K562 (cell line): ENCODE measurements at regions not wholly inside any gene's neighbourhood (a gene's known extent, or its start where the extent isn't known, plus 50 kb on each side); places are given as distances from the start of the nearest gene placed in this dataset.

Experiments
- ATAC-seq: fragments of 200-7000 bp; cut with Tn5 transposase; 3 replicates; pipeline ENCODE4 v1.9.1; 2020; ENCODE audit warnings: moderate library complexity
- BruUV-seq: library from RNA; stranded (reverse); fragments of 400-500 nt; replicated peaks from 2 replicates; lab custom pipeline; 2021; lab: Mats Ljungman, UMichigan
- CTCF ChIA-PET: fragments of 300-600 bp; formaldehyde crosslinking; extraction: SDS; loops from one replicate; lab custom pipeline; 2021; ENCODE audit warnings: low intra/inter-chr PET ratio; lab: Yijun Ruan, JAX
- POLR2A ChIA-PET: fragments of 300-600, 350-650 bp; sonication (Branson Sonifier 250); formaldehyde crosslinking; extraction: SDS; loops from one replicate; lab custom pipeline; 2021; ENCODE audit warnings: antibody characterized with exemption, inconsistent platforms; lab: Yijun Ruan, JAX
- DNase-seq, 4 experiments: peaks; one replicate each; pipeline versions ENCODE4 v3.0.0 to v3.0.0-alpha.2; 2011 to 2018; ENCODE audit warnings: low spot score in 3 of 4, mixed read lengths in 3 of 4; ENCODE audit errors: extremely low read depth in 1 of 4
- FAIRE-seq: peaks from 2 replicates; lab custom pipeline; 2011; peaks lifted over from hg19 to GRCh38; lab: Jason Lieb, UNC
- H2AFZ ChIP-seq: 2 replicates; pipeline ENCODE4 v1.6.0; 2011; ENCODE audit warnings: low read depth, low read length, control low read depth, inconsistent platforms
- H3K27ac ChIP-seq: fragments of 200-600 bp; 3 replicates; pipeline ENCODE4 v1.8.0; 2011; ENCODE audit warnings: low read depth, mild to moderate bottlenecking, control low read depth, inconsistent platforms, low read length, moderate library complexity, mixed read lengths; ENCODE audit errors: extremely low read depth
- H3K27me3 ChIP-seq, 2 experiments: fragments of 300-600 bp in 1 of 2; 2 replicates in 1 of 2; 3 replicates in 1 of 2; pipeline versions ENCODE4 v1.6.0 to v1.8.0; 2011; ENCODE audit warnings: inconsistent platforms in 2 of 2, low read length in 2 of 2, mild to moderate bottlenecking in 1 of 2, mixed read lengths in 1 of 2, moderate library complexity in 1 of 2; ENCODE audit not compliant: control insufficient read depth in 2 of 2, insufficient read depth in 2 of 2
- H3K36me3 ChIP-seq: fragments of 300-600 bp; 3 replicates; pipeline ENCODE4 v1.8.0; 2011; ENCODE audit warnings: mild to moderate bottlenecking, low read length, inconsistent platforms; ENCODE audit not compliant: control insufficient read depth, insufficient read depth
- H3K4me1 ChIP-seq, 2 experiments: fragments of 200-600 bp in 1 of 2; replicated peaks in 1 of 2; 2 replicates in 1 of 2; 3 replicates in 1 of 2; pipeline versions ENCODE4 v1.5.1 to v1.8.0; 2011; ENCODE audit warnings: inconsistent platforms in 2 of 2, low read length in 2 of 2, mild to moderate bottlenecking in 1 of 2, mixed read lengths in 1 of 2, moderate library complexity in 1 of 2; ENCODE audit not compliant: control insufficient read depth in 2 of 2, insufficient read depth in 2 of 2
- H3K4me2 ChIP-seq: 2 replicates; pipeline ENCODE4 v1.6.1; 2011; ENCODE audit warnings: low read length, control low read depth, inconsistent platforms, mixed read lengths; ENCODE audit not compliant: insufficient read depth
- H3K4me3 ChIP-seq: fragments of 200-600 bp; sonication (generic), shearing (Covaris generic); 2 replicates; pipeline ENCODE4 v1.5.1; 2016; ENCODE audit warnings: control low read depth, inconsistent platforms
- H3K79me2 ChIP-seq: fragments of 200-600 bp; 3 replicates; pipeline ENCODE4 v1.8.0; 2011; ENCODE audit warnings: low read length, inconsistent platforms; ENCODE audit not compliant: control insufficient read depth, insufficient read depth
- H3K9ac ChIP-seq, 2 experiments: 2 replicates each; pipeline versions ENCODE4 v1.6.0 to v1.6.1; 2011; ENCODE audit warnings: low read depth in 2 of 2, low read length in 2 of 2, control low read depth in 1 of 2, inconsistent platforms in 1 of 2, mild to moderate bottlenecking in 1 of 2, mixed read lengths in 1 of 2; ENCODE audit not compliant: insufficient read depth in 1 of 2
- H3K9me1 ChIP-seq: one replicate; pipeline ENCODE4 v1.6.0; 2011; ENCODE audit warnings: inconsistent platforms, mild to moderate bottlenecking, low read length, moderate library complexity; ENCODE audit not compliant: control insufficient read depth, insufficient read depth
- H3K9me3 ChIP-seq: replicated peaks from 2 replicates; pipeline ENCODE4 v1.5.1; 2011; ENCODE audit warnings: low read depth, low read length, inconsistent platforms; ENCODE audit not compliant: control insufficient read depth, insufficient read depth
- H4K20me1 ChIP-seq: replicated peaks from 2 replicates; pipeline ENCODE4 v1.6.1; 2011; ENCODE audit warnings: low read length, inconsistent platforms, mixed read lengths; ENCODE audit not compliant: control insufficient read depth, insufficient read depth
- BDP1 ChIP-seq: IDR thresholded peaks from 3 replicates; pipeline ENCODE4 v1.6.1; 2011; ENCODE audit not compliant: insufficient read length, insufficient read depth
- JUN ChIP-seq, 2 experiments: sonication (generic) in 1 of 2; formaldehyde crosslinking in 1 of 2; IDR thresholded peaks; 2 replicates each; pipeline versions ENCODE4 v1.6.1 to v1.8.0; 2012 to 2022; ENCODE audit warnings: borderline replicate concordance in 2 of 2, mild to moderate bottlenecking in 2 of 2, improper control_type of control experiment in 1 of 2, low read depth in 1 of 2, low read length in 1 of 2, missing genetic modification reagents in 1 of 2
- NRF1 ChIP-seq, 2 experiments: fragments of 450-650 bp; IDR thresholded peaks in 1 of 2; conservative IDR thresholded peaks in 1 of 2; 2 replicates each; pipeline ENCODE4 v1.6.1; 2014; ENCODE audit warnings: mild to moderate bottlenecking in 2 of 2
- PTBP1 ChIP-seq: fragments of 200-400 bp; formaldehyde crosslinking; IDR thresholded peaks from 2 replicates; pipeline ENCODE4 v1.6.1; 2017; ENCODE audit warnings: low read depth, low read length
- SRSF3 ChIP-seq: fragments of 200-400 bp; formaldehyde crosslinking; IDR thresholded peaks from 2 replicates; pipeline ENCODE4 v1.6.1; 2016; ENCODE audit warnings: mild to moderate bottlenecking, low read length, moderate library complexity; ENCODE audit not compliant: insufficient read depth
- TAF7 ChIP-seq: fragments of 450-650 bp; IDR thresholded peaks from 2 replicates; pipeline ENCODE4 v1.6.1; 2016; ENCODE audit warnings: missing genetic modification characterization, missing compliant biosample characterization
- ZC3H11A ChIP-seq: IDR thresholded peaks from 2 replicates; pipeline ENCODE4 v1.6.1; 2012; ENCODE audit warnings: low read depth, low read length, improper control_type of control experiment
- ZNF445 ChIP-seq: fragments of 250-450 bp; sonication (Bioruptor Pico); IDR thresholded peaks from 2 replicates; pipeline ENCODE4 v1.4.0; 2020; ENCODE audit warnings: low read depth, mild to moderate bottlenecking, moderate library complexity
- WGBS: fragments of 100-300 bp; shearing (Covaris generic); methylation state at CpG from one replicate; pipeline ENCODE4 v1.1.6; 2016; ENCODE audit warnings: low coverage, mixed read lengths; ENCODE audit not compliant: insufficient coverage; ENCODE audit errors: missing lambda C conversion rate; 5-methylcytosine and 5-hydroxymethylcytosine counted together
- in situ Hi-C: fragments of 300-500 bp; cut with MboI; formaldehyde crosslinking; loops from 4 replicates; pipeline ENCODE4 v1.15.0; 2018; ENCODE audit warnings: inconsistent platforms, mixed read lengths
- intact Hi-C: fragments of 100-400 bp; cut with micrococcal nuclease; formaldehyde crosslinking; loops from 2 replicates; pipeline ENCODE4 v1.14.2; 2022
- TF ChIP-seq, protein P1 (sequence below): sonication (generic); formaldehyde crosslinking; IDR thresholded peaks from 2 replicates; pipeline ENCODE4 v1.8.0; 2022; ENCODE audit warnings: mild to moderate bottlenecking, missing genetic modification reagents
- TF ChIP-seq, protein P2 (sequence below): fragments of 450-650 bp; formaldehyde crosslinking; conservative IDR thresholded peaks from 2 replicates; pipeline ENCODE4 v1.4.0; 2022; ENCODE audit warnings: mild to moderate bottlenecking, missing genetic modification characterization

DNA sequence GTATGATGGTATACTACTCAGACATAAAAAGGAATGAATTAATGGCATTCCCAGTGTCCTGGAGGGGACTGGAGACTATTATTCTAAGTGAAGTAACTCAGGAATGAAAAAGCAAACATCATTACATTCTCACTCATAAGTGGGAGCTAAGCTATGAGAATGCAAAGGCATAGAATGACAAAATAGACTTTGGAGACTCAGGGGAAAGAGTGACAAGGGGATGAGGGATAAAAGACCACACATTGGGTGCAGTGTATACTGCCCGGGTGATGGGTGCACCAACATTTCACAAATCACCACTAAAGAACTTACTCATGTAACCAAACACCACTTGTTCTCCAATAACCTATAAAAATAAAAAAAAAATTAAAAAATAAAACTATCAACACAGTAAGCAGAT is 587.3 kb upstream of the RGMB start:
- CTCF ChIA-PET = no interaction called here
- in situ Hi-C loops = no loop called here
- FAIRE-seq = no peak
- no peak overlapping the region for H3K9ac ChIP-seq
- H3K9me1 ChIP-seq = no peaks in the 10 kb centered on the region
- POLR2A ChIA-PET = no interaction called here
- H3K36me3 ChIP-seq = no peaks in the 10 kb centered on the region
- DNase-seq = no peak
- intact Hi-C loops = no loop called here
- ATAC-seq = no peak
- H3K4me3 ChIP-seq = no peak overlapping the region
- no peak overlapping the region for H3K4me2 ChIP-seq
- H2AFZ ChIP-seq = no peak overlapping the region
- no peaks in the 10 kb centered on the region for H3K9me3 ChIP-seq
- BruUV-seq = no TSS peak
- 0% methylated on average over 1 of the region's 1 CpG for WGBS
- H3K4me1 ChIP-seq = no peaks in the 10 kb centered on the region
- TF ChIP-seq TAF7 (no peak), SRSF3 (no peak), ZC3H11A (no peak), BDP1 (no peak), NRF1 (conservative IDR thresholded peaks at IDR 0.05 in 1 of 2, IDR thresholded peaks at IDR 0.05 in 1 of 2) (no peak), JUN (IDR thresholded peaks at IDR 0.05; ENCODE audit: borderline replicate concordance, low read depth, low read length) (no peak), JUN (CRISPR knock-in tag; IDR thresholded peaks at IDR 0.05; ENCODE audit: borderline replicate concordance) (no peak), ZNF445 (CRISPR knock-in tag) (no peak), PTBP1 (no peak)
- TF ChIP-seq, protein P1, sequence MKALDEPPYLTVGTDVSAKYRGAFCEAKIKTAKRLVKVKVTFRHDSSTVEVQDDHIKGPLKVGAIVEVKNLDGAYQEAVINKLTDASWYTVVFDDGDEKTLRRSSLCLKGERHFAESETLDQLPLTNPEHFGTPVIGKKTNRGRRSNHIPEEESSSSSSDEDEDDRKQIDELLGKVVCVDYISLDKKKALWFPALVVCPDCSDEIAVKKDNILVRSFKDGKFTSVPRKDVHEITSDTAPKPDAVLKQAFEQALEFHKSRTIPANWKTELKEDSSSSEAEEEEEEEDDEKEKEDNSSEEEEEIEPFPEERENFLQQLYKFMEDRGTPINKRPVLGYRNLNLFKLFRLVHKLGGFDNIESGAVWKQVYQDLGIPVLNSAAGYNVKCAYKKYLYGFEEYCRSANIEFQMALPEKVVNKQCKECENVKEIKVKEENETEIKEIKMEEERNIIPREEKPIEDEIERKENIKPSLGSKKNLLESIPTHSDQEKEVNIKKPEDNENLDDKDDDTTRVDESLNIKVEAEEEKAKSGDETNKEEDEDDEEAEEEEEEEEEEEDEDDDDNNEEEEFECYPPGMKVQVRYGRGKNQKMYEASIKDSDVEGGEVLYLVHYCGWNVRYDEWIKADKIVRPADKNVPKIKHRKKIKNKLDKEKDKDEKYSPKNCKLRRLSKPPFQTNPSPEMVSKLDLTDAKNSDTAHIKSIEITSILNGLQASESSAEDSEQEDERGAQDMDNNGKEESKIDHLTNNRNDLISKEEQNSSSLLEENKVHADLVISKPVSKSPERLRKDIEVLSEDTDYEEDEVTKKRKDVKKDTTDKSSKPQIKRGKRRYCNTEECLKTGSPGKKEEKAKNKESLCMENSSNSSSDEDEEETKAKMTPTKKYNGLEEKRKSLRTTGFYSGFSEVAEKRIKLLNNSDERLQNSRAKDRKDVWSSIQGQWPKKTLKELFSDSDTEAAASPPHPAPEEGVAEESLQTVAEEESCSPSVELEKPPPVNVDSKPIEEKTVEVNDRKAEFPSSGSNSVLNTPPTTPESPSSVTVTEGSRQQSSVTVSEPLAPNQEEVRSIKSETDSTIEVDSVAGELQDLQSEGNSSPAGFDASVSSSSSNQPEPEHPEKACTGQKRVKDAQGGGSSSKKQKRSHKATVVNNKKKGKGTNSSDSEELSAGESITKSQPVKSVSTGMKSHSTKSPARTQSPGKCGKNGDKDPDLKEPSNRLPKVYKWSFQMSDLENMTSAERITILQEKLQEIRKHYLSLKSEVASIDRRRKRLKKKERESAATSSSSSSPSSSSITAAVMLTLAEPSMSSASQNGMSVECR (CRISPR knock-in tag) = no peak
- TF ChIP-seq, protein P2, sequence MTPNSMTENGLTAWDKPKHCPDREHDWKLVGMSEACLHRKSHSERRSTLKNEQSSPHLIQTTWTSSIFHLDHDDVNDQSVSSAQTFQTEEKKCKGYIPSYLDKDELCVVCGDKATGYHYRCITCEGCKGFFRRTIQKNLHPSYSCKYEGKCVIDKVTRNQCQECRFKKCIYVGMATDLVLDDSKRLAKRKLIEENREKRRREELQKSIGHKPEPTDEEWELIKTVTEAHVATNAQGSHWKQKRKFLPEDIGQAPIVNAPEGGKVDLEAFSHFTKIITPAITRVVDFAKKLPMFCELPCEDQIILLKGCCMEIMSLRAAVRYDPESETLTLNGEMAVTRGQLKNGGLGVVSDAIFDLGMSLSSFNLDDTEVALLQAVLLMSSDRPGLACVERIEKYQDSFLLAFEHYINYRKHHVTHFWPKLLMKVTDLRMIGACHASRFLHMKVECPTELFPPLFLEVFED = no peak
- H4K20me1 ChIP-seq = no peaks in the 10 kb centered on the region
- no peak overlapping the region for H3K27ac ChIP-seq
- H3K79me2 ChIP-seq = no peaks in the 10 kb centered on the region
- no peaks in the 10 kb centered on the region for H3K27me3 ChIP-seq
